OCI-LY1 (cell line): ENCODE measurements at regions not wholly inside any gene's neighbourhood (a gene's known extent, or its start where the extent isn't known, plus 50 kb on each side); places are given as distances from the start of the nearest gene placed in this dataset.
A peak's percentile ranks its signal among the peaks of the same experiment; 100 is the strongest.

Experiments used
- H2AFZ ChIP-seq: fragments of 200-600 bp; sonication (generic), shearing (Covaris generic); 2 replicates; pipeline ENCODE4 v1.6.0; 2014; ENCODE audit warnings: antibody characterized with exemption, mild to moderate bottlenecking, low read length
- H3F3A ChIP-seq: fragments of 200-600 bp; sonication (generic), shearing (Covaris generic); 2 replicates; pipeline ENCODE4 v1.6.0; 2014; ENCODE audit warnings: mild to moderate bottlenecking, antibody characterized with exemption, low read length, moderate library complexity; ENCODE audit not compliant: insufficient read depth
- H3K27ac ChIP-seq: fragments of 200-600 bp; sonication (generic); 2 replicates; pipeline ENCODE4 v1.5.1; 2014; ENCODE audit warnings: low read length, mixed run types, mild to moderate bottlenecking, low read depth; ENCODE audit not compliant: poor library complexity, severe bottlenecking
- H3K27me3 ChIP-seq: fragments of 200-600 bp; sonication (generic); 2 replicates; pipeline ENCODE4 v1.6.0; 2014; ENCODE audit warnings: antibody characterized with exemption, mild to moderate bottlenecking, low read length, moderate library complexity; ENCODE audit not compliant: insufficient read depth
- H3K36me3 ChIP-seq: fragments of 200-600 bp; sonication (generic); 2 replicates; pipeline ENCODE4 v1.6.1; 2014; ENCODE audit warnings: mild to moderate bottlenecking, antibody characterized with exemption, low read length, moderate library complexity, mixed read lengths; ENCODE audit not compliant: insufficient read depth
- H3K4me1 ChIP-seq: fragments of 200-600 bp; sonication (generic); 2 replicates; pipeline ENCODE4 v1.5.1; 2014; ENCODE audit warnings: mild to moderate bottlenecking, low read length, moderate library complexity; ENCODE audit not compliant: insufficient read depth, severe bottlenecking
- H3K4me2 ChIP-seq: fragments of 200-600 bp; sonication (generic), shearing (Covaris generic); 2 replicates; pipeline ENCODE4 v1.6.1; 2014; ENCODE audit warnings: low read length
- H3K4me3 ChIP-seq: fragments of 200-600 bp; sonication (generic); 2 replicates; pipeline ENCODE4 v1.5.1; 2014; ENCODE audit warnings: low read length, low read depth, mild to moderate bottlenecking, mixed read lengths; ENCODE audit not compliant: poor library complexity, severe bottlenecking
- H3K79me2 ChIP-seq: fragments of 200-600 bp; shearing (Covaris generic); 2 replicates; pipeline ENCODE4 v1.6.1; 2016; ENCODE audit warnings: mixed run types, low read length, mixed read lengths; ENCODE audit not compliant: insufficient read depth
- H3K9ac ChIP-seq: fragments of 200-600 bp; sonication (generic), shearing (Covaris generic); 2 replicates; pipeline ENCODE4 v1.6.1; 2014; ENCODE audit warnings: mild to moderate bottlenecking, low read length, mixed read lengths
- H3K9me2 ChIP-seq: fragments of 200-600 bp; sonication (generic), shearing (Covaris generic); 2 replicates; pipeline ENCODE4 v1.6.1; 2014; ENCODE audit warnings: low read depth, mild to moderate bottlenecking, low read length, mixed read lengths
- H3K9me3 ChIP-seq: fragments of 200-600 bp; shearing (Covaris generic); 2 replicates; pipeline ENCODE4 v1.6.1; 2014; ENCODE audit warnings: low read length, mixed read lengths
- H4K20me1 ChIP-seq: fragments of 200-600 bp; sonication (generic), shearing (Covaris generic); 2 replicates; pipeline ENCODE4 v1.6.0; 2016; ENCODE audit warnings: mild to moderate bottlenecking, low read length; ENCODE audit not compliant: insufficient read depth
- EZH2 ChIP-seq: fragments of 200-600 bp; sonication (generic), shearing (Covaris generic); IDR thresholded peaks from 2 replicates; pipeline ENCODE4 v1.8.0; 2017; ENCODE audit warnings: borderline replicate concordance, mixed run types, mild to moderate bottlenecking, antibody characterized with exemption, low read length, moderate library complexity, mixed read lengths
- TF ChIP-seq, protein P1 (sequence below): fragments of 200-600 bp; sonication (generic), shearing (Covaris generic); IDR thresholded peaks from 2 replicates; pipeline ENCODE4 v1.5.1; 2017; ENCODE audit warnings: mild to moderate bottlenecking, antibody characterized with exemption, low read length, moderate library complexity, mixed read lengths

DNA sequence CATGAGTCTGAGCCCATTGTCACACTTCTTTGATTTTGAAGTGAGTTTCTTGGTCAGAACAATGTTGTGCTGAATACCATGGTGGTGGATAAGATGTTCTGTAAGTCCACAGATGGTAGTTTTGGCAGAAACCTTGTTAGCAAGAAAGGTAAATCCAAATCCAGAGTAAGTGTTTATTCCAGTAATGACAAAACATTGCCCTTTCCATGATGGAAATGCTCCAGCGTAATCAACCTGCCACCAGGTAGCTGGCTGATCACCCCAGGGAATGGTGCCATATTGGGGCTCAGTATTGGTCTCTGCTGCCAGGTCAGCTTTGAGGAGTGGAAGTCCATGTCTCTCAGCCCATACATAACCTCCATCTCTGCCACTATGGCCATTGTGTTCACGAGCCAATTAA, 54.7 kb upstream of the DAPK1 start:
- Histone ChIP-seq H3K9me3 (no peaks in the 10 kb centered on the region), H3K79me2 (no peaks in the 10 kb centered on the region), H2AFZ (no peak overlapping the region), H3K27me3 (peaks cover 4% of the 10 kb centered on the region; the same call in 1 of the 2 replicates), H3F3A (no peaks in the 10 kb centered on the region), H3K4me3 (no peak overlapping the region), H3K9me2 (no peaks in the 10 kb centered on the region), H3K4me2 (no peak overlapping the region), H4K20me1 (no peaks in the 10 kb centered on the region), H3K4me1 (peaks cover 7% of the 10 kb centered on the region), H3K9ac (no peak overlapping the region), H3K27ac (no peak overlapping the region), H3K36me3 (no peaks in the 10 kb centered on the region)
- TF ChIP-seq, protein P1, sequence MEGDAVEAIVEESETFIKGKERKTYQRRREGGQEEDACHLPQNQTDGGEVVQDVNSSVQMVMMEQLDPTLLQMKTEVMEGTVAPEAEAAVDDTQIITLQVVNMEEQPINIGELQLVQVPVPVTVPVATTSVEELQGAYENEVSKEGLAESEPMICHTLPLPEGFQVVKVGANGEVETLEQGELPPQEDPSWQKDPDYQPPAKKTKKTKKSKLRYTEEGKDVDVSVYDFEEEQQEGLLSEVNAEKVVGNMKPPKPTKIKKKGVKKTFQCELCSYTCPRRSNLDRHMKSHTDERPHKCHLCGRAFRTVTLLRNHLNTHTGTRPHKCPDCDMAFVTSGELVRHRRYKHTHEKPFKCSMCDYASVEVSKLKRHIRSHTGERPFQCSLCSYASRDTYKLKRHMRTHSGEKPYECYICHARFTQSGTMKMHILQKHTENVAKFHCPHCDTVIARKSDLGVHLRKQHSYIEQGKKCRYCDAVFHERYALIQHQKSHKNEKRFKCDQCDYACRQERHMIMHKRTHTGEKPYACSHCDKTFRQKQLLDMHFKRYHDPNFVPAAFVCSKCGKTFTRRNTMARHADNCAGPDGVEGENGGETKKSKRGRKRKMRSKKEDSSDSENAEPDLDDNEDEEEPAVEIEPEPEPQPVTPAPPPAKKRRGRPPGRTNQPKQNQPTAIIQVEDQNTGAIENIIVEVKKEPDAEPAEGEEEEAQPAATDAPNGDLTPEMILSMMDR: no peak
- no peak for TF ChIP-seq EZH2

DNA sequence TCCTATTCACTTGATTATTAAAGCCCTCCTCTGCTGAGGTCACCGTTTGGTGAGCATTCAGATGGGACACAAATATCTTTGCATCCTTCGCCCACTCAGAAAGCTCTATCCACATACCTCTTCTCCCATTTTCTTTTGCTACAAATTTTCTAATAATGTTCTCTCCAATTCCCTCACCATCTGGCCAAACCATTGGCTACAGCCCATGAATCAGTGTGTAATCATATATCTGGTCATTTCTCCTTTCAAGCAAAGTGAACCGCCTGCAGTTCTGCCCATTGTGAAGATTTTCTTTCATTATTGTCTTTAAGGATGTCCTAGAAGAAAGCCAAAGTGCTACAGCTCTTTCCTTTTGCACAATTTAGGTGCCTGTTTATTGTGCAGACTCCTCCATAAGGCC, 54.2 kb upstream of the DAPK1 start:
- no peak overlapping the region for H2AFZ ChIP-seq
- no peaks in the 10 kb centered on the region for H3K9me3 ChIP-seq
- H3K9me2 ChIP-seq: no peaks in the 10 kb centered on the region
- no peak overlapping the region for H3K27ac ChIP-seq
- H3K79me2 ChIP-seq: no peaks in the 10 kb centered on the region
- no peak overlapping the region for H3K4me2 ChIP-seq
- no peaks in the 10 kb centered on the region for H4K20me1 ChIP-seq
- no peak overlapping the region for H3K9ac ChIP-seq
- H3K4me3 ChIP-seq: no peak overlapping the region
- H3K27me3 ChIP-seq: peaks cover 4% of the 10 kb centered on the region; the same call in 1 of the 2 replicates
- H3K4me1 ChIP-seq: peaks cover 7% of the 10 kb centered on the region
- no peak for TF ChIP-seq EZH2
- TF ChIP-seq, protein P1: no peak
- H3F3A ChIP-seq: no peaks in the 10 kb centered on the region
- no peaks in the 10 kb centered on the region for H3K36me3 ChIP-seq

GRCh38 chr9:87445646-87446045, 52.0 kb upstream of the DAPK1 start:
- no peak overlapping the region for H3K27ac ChIP-seq
- H3K4me3 ChIP-seq: peak overlapping the region; percentile 46
- peak overlapping the region; percentile 69 for H3K4me2 ChIP-seq
- no peaks in the 10 kb centered on the region for H3K9me3 ChIP-seq
- H3K27me3 ChIP-seq: peaks cover 4% of the 10 kb centered on the region; the same call in 1 of the 2 replicates
- no peak overlapping the region for H3K9ac ChIP-seq
- H3F3A ChIP-seq: no peaks in the 10 kb centered on the region
- H3K9me2 ChIP-seq: no peaks in the 10 kb centered on the region
- peaks cover 7% of the 10 kb centered on the region for H3K4me1 ChIP-seq
- peak overlapping the region; percentile 62 for H2AFZ ChIP-seq
- H3K36me3 ChIP-seq: no peaks in the 10 kb centered on the region
- no peak for TF ChIP-seq EZH2
- TF ChIP-seq, protein P1: no peak
- no peaks in the 10 kb centered on the region for H3K79me2 ChIP-seq
- H4K20me1 ChIP-seq: no peaks in the 10 kb centered on the region
